CD8-positive, alpha-beta memory T cell (primary cell): ENCODE measurements at regions not wholly inside any gene's neighbourhood (a gene's known extent, or its start where the extent isn't known, plus 50 kb on each side); places are given as distances from the start of the nearest gene placed in this dataset.

Experiments used
- CTCF ChIA-PET: fragments of 350-600 bp; sonication (Branson Sonifier 250); formaldehyde crosslinking; loops from one replicate; lab custom pipeline; 2021; ENCODE audit warnings: antibody characterized with exemption; lab: Charles Lee
- POLR2A ChIA-PET: fragments of 350-600 bp; sonication (Branson Sonifier 250); formaldehyde crosslinking; loops from one replicate; lab custom pipeline; 2021; ENCODE audit warnings: antibody characterized with exemption; lab: Charles Lee
- DNase-seq, 5 donors: peaks; one replicate each; pipeline versions ENCODE4 v3.0.0 to v3.0.0-alpha.2; 2020 to 2022; ENCODE audit warnings: mixed read lengths in 1 of 5
- H3K27ac ChIP-seq: one replicate; pipeline ENCODE4 v1.7.0; 2013; ENCODE audit warnings: low read depth, mild to moderate bottlenecking, low read length, moderate library complexity
- H3K27me3 ChIP-seq: 2 replicates; pipeline ENCODE4 v1.7.0; 2013; ENCODE audit warnings: low read length, mild to moderate bottlenecking; ENCODE audit not compliant: insufficient read depth, poor library complexity, severe bottlenecking
- H3K36me3 ChIP-seq: 2 replicates; pipeline ENCODE4 v1.7.0; 2013; ENCODE audit warnings: mild to moderate bottlenecking, low read length, moderate library complexity; ENCODE audit not compliant: insufficient read depth
- H3K4me1 ChIP-seq: 2 replicates; pipeline ENCODE4 v1.7.0; 2013; ENCODE audit warnings: mild to moderate bottlenecking, low read length, moderate library complexity; ENCODE audit not compliant: insufficient read depth
- H3K4me3 ChIP-seq: 2 replicates; pipeline ENCODE4 v1.7.0; 2013; ENCODE audit warnings: mild to moderate bottlenecking, low read length
- H3K9me3 ChIP-seq: 2 replicates; pipeline ENCODE4 v1.7.0; 2013; ENCODE audit warnings: mild to moderate bottlenecking, low read length
- H3K27ac Mint-ChIP-seq, 8 donors: one replicate each; pipeline ENCODE4 v1.8.0; 2020 to 2021; ENCODE audit warnings: mixed read lengths in 8 of 8, mild to moderate bottlenecking in 6 of 8, inconsistent platforms in 3 of 8, moderate library complexity in 3 of 8
- H3K27me3 Mint-ChIP-seq, 2 donors: one replicate each; pipeline ENCODE4 v1.8.0; 2020 to 2021; ENCODE audit warnings: mixed read lengths in 2 of 2, mild to moderate bottlenecking in 1 of 2, moderate library complexity in 1 of 2
- H3K36me3 Mint-ChIP-seq, 3 donors: one replicate each; pipeline ENCODE4 v1.8.0; 2020 to 2021; ENCODE audit warnings: mixed read lengths in 3 of 3, inconsistent platforms in 1 of 3, mild to moderate bottlenecking in 1 of 3
- H3K4me1 Mint-ChIP-seq, 3 donors: one replicate each; pipeline ENCODE4 v1.8.0; 2020 to 2021; ENCODE audit warnings: mixed read lengths in 3 of 3, inconsistent platforms in 1 of 3, mild to moderate bottlenecking in 1 of 3
- H3K4me3 Mint-ChIP-seq, 7 donors: one replicate each; pipeline ENCODE4 v1.8.0; 2020 to 2021; ENCODE audit warnings: mixed read lengths in 7 of 7, mild to moderate bottlenecking in 6 of 7, moderate library complexity in 4 of 7, inconsistent platforms in 2 of 7
- H3K9me3 Mint-ChIP-seq, 5 donors: one replicate each; pipeline ENCODE4 v1.8.0; 2020 to 2022; ENCODE audit warnings: mixed read lengths in 5 of 5, mild to moderate bottlenecking in 3 of 5, moderate library complexity in 2 of 5, inconsistent platforms in 1 of 5

GRCh38 chr4:144574509-144574908 is 71.4 kb upstream of the HHIP start:
- Histone ChIP-seq H3K27ac (no peak overlapping the region), H3K4me3 (no peak overlapping the region), H3K9me3 (no peaks in the 10 kb centered on the region), H3K4me1 (no peaks in the 10 kb centered on the region), H3K27me3 (no peaks in the 10 kb centered on the region), H3K36me3 (no peaks in the 10 kb centered on the region)
- no peak for DNase-seq
- no peaks in the 10 kb centered on the region for H3K36me3 Mint-ChIP-seq
- CTCF ChIA-PET: no interaction called here
- H3K27me3 Mint-ChIP-seq: no peaks in the 10 kb centered on the region
- POLR2A ChIA-PET: no interaction called here
- H3K4me1 Mint-ChIP-seq: no peaks in the 10 kb centered on the region
- H3K27ac Mint-ChIP-seq: no peak overlapping the region
- no peak overlapping the region for H3K4me3 Mint-ChIP-seq
- H3K9me3 Mint-ChIP-seq: peaks cover 0 to 4% (median 0%) of the 10 kb centered on the region in 5 donors

GRCh38 chr4:144575181-144575580 is 70.8 kb upstream of the HHIP start:
- ChIA-PET CTCF (no interaction called here), POLR2A (no interaction called here)
- Mint-ChIP-seq H3K9me3 (no peaks in the 10 kb centered on the region), H3K27ac (no peak overlapping the region), H3K4me3 (no peak overlapping the region), H3K36me3 (no peaks in the 10 kb centered on the region), H3K4me1 (no peaks in the 10 kb centered on the region), H3K27me3 (no peaks in the 10 kb centered on the region)
- Histone ChIP-seq H3K36me3 (no peaks in the 10 kb centered on the region), H3K4me1 (no peaks in the 10 kb centered on the region), H3K27me3 (no peaks in the 10 kb centered on the region), H3K27ac (no peak overlapping the region), H3K4me3 (no peak overlapping the region), H3K9me3 (no peaks in the 10 kb centered on the region)
- DNase-seq: no peak

GRCh38 chr4:144578681-144579080 is 67.3 kb upstream of the HHIP start:
- H3K4me3 ChIP-seq: no peak overlapping the region
- no peak overlapping the region for H3K27ac ChIP-seq
- H3K27me3 Mint-ChIP-seq: peaks cover 0 to 2% of the 10 kb centered on the region in 2 donors
- H3K4me1 ChIP-seq: no peaks in the 10 kb centered on the region
- DNase-seq: no peak
- POLR2A ChIA-PET: no interaction called here
- no peaks in the 10 kb centered on the region for H3K4me1 Mint-ChIP-seq
- H3K36me3 ChIP-seq: no peaks in the 10 kb centered on the region
- H3K4me3 Mint-ChIP-seq: no peak overlapping the region
- H3K36me3 Mint-ChIP-seq: no peaks in the 10 kb centered on the region
- no peaks in the 10 kb centered on the region for H3K9me3 Mint-ChIP-seq
- no peaks in the 10 kb centered on the region for H3K27me3 ChIP-seq
- no peaks in the 10 kb centered on the region for H3K9me3 ChIP-seq
- CTCF ChIA-PET: no interaction called here
- H3K27ac Mint-ChIP-seq: no peak overlapping the region

GRCh38 chr4:144579411-144580030 is 66.4 kb upstream of the HHIP start:
- H3K36me3 Mint-ChIP-seq: no peaks in the 10 kb centered on the region
- CTCF ChIA-PET: no interaction called here

GRCh38 chr4:144580430-144580829 is 65.5 kb upstream of the HHIP start:
- CTCF ChIA-PET: no interaction called here
- H3K9me3 ChIP-seq: no peaks in the 10 kb centered on the region
- no peaks in the 10 kb centered on the region for H3K36me3 Mint-ChIP-seq
- no peak overlapping the region for H3K27ac Mint-ChIP-seq
- H3K4me3 Mint-ChIP-seq: no peak overlapping the region
- no peaks in the 10 kb centered on the region for H3K4me1 ChIP-seq
- H3K4me1 Mint-ChIP-seq: no peaks in the 10 kb centered on the region
- POLR2A ChIA-PET: no interaction called here
- H3K27me3 ChIP-seq: no peaks in the 10 kb centered on the region
- no peak overlapping the region for H3K27ac ChIP-seq
- no peak overlapping the region for H3K4me3 ChIP-seq
- DNase-seq: no peak
- H3K36me3 ChIP-seq: no peaks in the 10 kb centered on the region
- peaks cover 0 to 2% of the 10 kb centered on the region in 2 donors for H3K27me3 Mint-ChIP-seq
- no peaks in the 10 kb centered on the region for H3K9me3 Mint-ChIP-seq

More at GRCh38 chr4:144579411-144580030, 66.4 kb upstream of the HHIP start:
- no peak for DNase-seq
- Mint-ChIP-seq H3K4me3 (no peak overlapping the region), H3K4me1 (no peaks in the 10 kb centered on the region), H3K27me3 (peaks cover 0 to 2% of the 10 kb centered on the region in 2 donors), H3K27ac (no peak overlapping the region), H3K9me3 (no peaks in the 10 kb centered on the region)
- no peaks in the 10 kb centered on the region for H3K4me1 ChIP-seq
- no peak overlapping the region for H3K4me3 ChIP-seq
- no peak overlapping the region for H3K27ac ChIP-seq
- no peaks in the 10 kb centered on the region for H3K36me3 ChIP-seq
- no peaks in the 10 kb centered on the region for H3K9me3 ChIP-seq
- H3K27me3 ChIP-seq: no peaks in the 10 kb centered on the region
- POLR2A ChIA-PET: no interaction called here

GRCh38 chr4:144582105-144582850 is 63.7 kb upstream of the HHIP start:
- no peaks in the 10 kb centered on the region for H3K36me3 Mint-ChIP-seq
- peaks cover 0 to 2% of the 10 kb centered on the region in 2 donors for H3K27me3 Mint-ChIP-seq
- Histone ChIP-seq H3K36me3 (no peaks in the 10 kb centered on the region), H3K27ac (no peak overlapping the region), H3K4me3 (no peak overlapping the region), H3K9me3 (no peaks in the 10 kb centered on the region), H3K4me1 (no peaks in the 10 kb centered on the region), H3K27me3 (no peaks in the 10 kb centered on the region)
- no peak overlapping the region for H3K4me3 Mint-ChIP-seq
- H3K4me1 Mint-ChIP-seq: no peaks in the 10 kb centered on the region
- H3K27ac Mint-ChIP-seq: no peak overlapping the region
- H3K9me3 Mint-ChIP-seq: peaks cover 0 to 3% (median under 1%) of the 10 kb centered on the region in 5 donors
- POLR2A ChIA-PET: no interaction called here
- CTCF ChIA-PET: no interaction called here
- DNase-seq: no peak

GRCh38 chr4:144582975-144583374 is 63.0 kb upstream of the HHIP start:
- POLR2A ChIA-PET: no interaction called here
- H3K4me1 Mint-ChIP-seq: no peaks in the 10 kb centered on the region
- H3K27me3 Mint-ChIP-seq: peaks cover 0 to 2% of the 10 kb centered on the region in 2 donors
- no peaks in the 10 kb centered on the region for H3K36me3 Mint-ChIP-seq
- Histone ChIP-seq H3K4me3 (no peak overlapping the region), H3K27ac (no peak overlapping the region), H3K4me1 (no peaks in the 10 kb centered on the region), H3K36me3 (no peaks in the 10 kb centered on the region), H3K9me3 (no peaks in the 10 kb centered on the region), H3K27me3 (no peaks in the 10 kb centered on the region)
- DNase-seq: no peak
- peaks cover 0 to 7% (median 5%) of the 10 kb centered on the region in 5 donors for H3K9me3 Mint-ChIP-seq
- no peak overlapping the region for H3K4me3 Mint-ChIP-seq
- CTCF ChIA-PET: interaction anchor here (0.6 kb wide), 1 partner anchor 93 kb away, joined by 3 read pairs; no protein-coding TSS in a partner anchor
- no peak overlapping the region for H3K27ac Mint-ChIP-seq

- Histone ChIP-seq H3K4me1 (no peaks in the 10 kb centered on the region), H3K27ac (no peak overlapping the region), H3K9me3 (no peaks in the 10 kb centered on the region), H3K27me3 (no peaks in the 10 kb centered on the region), H3K36me3 (no peaks in the 10 kb centered on the region), H3K4me3 (no peak overlapping the region)
- Mint-ChIP-seq H3K4me1 (no peaks in the 10 kb centered on the region), H3K27ac (no peak overlapping the region), H3K4me3 (no peak overlapping the region), H3K36me3 (no peaks in the 10 kb centered on the region), H3K27me3 (peaks cover 0 to 2% of the 10 kb centered on the region in 2 donors), H3K9me3 (peaks cover 3 to 12% (median 8%) of the 10 kb centered on the region in 5 donors)
- ChIA-PET POLR2A (no interaction called here), CTCF (interaction anchor here (0.6 kb wide), 1 partner anchor 93 kb away, joined by 3 read pairs; no protein-coding TSS in a partner anchor)
- no peak for DNase-seq
These were observed 62.3 kb upstream of the HHIP start for GRCh38 chr4:144583658-144584057.
